ENCODE measurements at regions not wholly inside any gene's neighbourhood (a gene's known extent, or its start where the extent isn't known, plus 50 kb on each side); places are given as distances from the start of the nearest gene placed in this dataset.

GRCh38 chr4:134518574-134519217, 317.1 kb upstream of the PABPC4L start:
- TF ChIP-seq, protein P1, sequence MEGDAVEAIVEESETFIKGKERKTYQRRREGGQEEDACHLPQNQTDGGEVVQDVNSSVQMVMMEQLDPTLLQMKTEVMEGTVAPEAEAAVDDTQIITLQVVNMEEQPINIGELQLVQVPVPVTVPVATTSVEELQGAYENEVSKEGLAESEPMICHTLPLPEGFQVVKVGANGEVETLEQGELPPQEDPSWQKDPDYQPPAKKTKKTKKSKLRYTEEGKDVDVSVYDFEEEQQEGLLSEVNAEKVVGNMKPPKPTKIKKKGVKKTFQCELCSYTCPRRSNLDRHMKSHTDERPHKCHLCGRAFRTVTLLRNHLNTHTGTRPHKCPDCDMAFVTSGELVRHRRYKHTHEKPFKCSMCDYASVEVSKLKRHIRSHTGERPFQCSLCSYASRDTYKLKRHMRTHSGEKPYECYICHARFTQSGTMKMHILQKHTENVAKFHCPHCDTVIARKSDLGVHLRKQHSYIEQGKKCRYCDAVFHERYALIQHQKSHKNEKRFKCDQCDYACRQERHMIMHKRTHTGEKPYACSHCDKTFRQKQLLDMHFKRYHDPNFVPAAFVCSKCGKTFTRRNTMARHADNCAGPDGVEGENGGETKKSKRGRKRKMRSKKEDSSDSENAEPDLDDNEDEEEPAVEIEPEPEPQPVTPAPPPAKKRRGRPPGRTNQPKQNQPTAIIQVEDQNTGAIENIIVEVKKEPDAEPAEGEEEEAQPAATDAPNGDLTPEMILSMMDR (IDR thresholded peaks at IDR 0.05 in 8 of 11, conservative IDR thresholded peaks at IDR 0.05 in 3 of 11): no peak
- TF ChIP-seq POLR2A (IDR thresholded peaks at IDR 0.05): no peak
